SK-N-SH (cell line): ENCODE measurements at regions not wholly inside any gene's neighbourhood (a gene's known extent, or its start where the extent isn't known, plus 50 kb on each side); places are given as distances from the start of the nearest gene placed in this dataset.

Experiments used
- CTCF ChIA-PET: fragments of 300-600, 350-600 bp; formaldehyde crosslinking; extraction: SDS; loops from one replicate; lab custom pipeline; 2021; lab: Yijun Ruan, JAX
- POLR2A ChIA-PET: fragments of 350-600 bp; sonication (Branson Sonifier 250); formaldehyde crosslinking; extraction: SDS; loops from one replicate; lab custom pipeline; 2020; ENCODE audit warnings: antibody characterized with exemption, inconsistent platforms; lab: Yijun Ruan, JAX
- DNase-seq: peaks from one replicate; pipeline ENCODE4 v3.0.0; 2012
- H2AFZ ChIP-seq: fragments of 200-600 bp; sonication (generic); 2 replicates; pipeline ENCODE4 v1.8.1; 2016; ENCODE audit warnings: antibody characterized with exemption, mild to moderate bottlenecking, low read depth
- H3F3A ChIP-seq: fragments of 200-600 bp; sonication (generic); replicated peaks from 2 replicates; pipeline ENCODE3; 2016; ENCODE audit warnings: antibody characterized with exemption, mild to moderate bottlenecking; ENCODE audit not compliant: insufficient read depth
- H3K27ac ChIP-seq, 2 experiments: fragments of 200-500 bp in 1 of 2; fragments of 200-600 bp in 1 of 2; sonication (Bioruptor generic) in 1 of 2; sonication (generic), shearing (Covaris generic) in 1 of 2; 2 replicates each; pipeline versions ENCODE4 v1.5.1 to v1.6.1; 2014 to 2016; ENCODE audit warnings: low read depth in 2 of 2, inconsistent platforms in 1 of 2, low read length in 1 of 2, mild to moderate bottlenecking in 1 of 2, mixed read lengths in 1 of 2
- H3K27me3 ChIP-seq: fragments of 200-600 bp; sonication (generic), shearing (Covaris generic); 2 replicates; pipeline ENCODE4 v1.6.1; 2016; ENCODE audit warnings: mixed run types; ENCODE audit not compliant: insufficient read depth
- H3K36me3 ChIP-seq, 2 experiments: fragments of 200-500 bp in 1 of 2; fragments of 200-600 bp in 1 of 2; sonication (Bioruptor generic) in 1 of 2; sonication (generic) in 1 of 2; replicated peaks in 1 of 2; 2 replicates each; pipeline versions ENCODE3 to v1.5.1; 2014 to 2016; ENCODE audit warnings: low read length in 1 of 2, mild to moderate bottlenecking in 1 of 2; ENCODE audit not compliant: insufficient read depth in 2 of 2, control insufficient read depth in 1 of 2
- H3K4me1 ChIP-seq, 2 experiments: fragments of 200-500 bp in 1 of 2; fragments of 200-600 bp in 1 of 2; sonication (Bioruptor generic) in 1 of 2; sonication (generic), shearing (Covaris generic) in 1 of 2; 2 replicates each; pipeline versions ENCODE4 v1.5.1 to v1.6.1; 2014 to 2016; ENCODE audit warnings: low read depth in 1 of 2, low read length in 1 of 2, mixed run types in 1 of 2; ENCODE audit not compliant: insufficient read depth in 2 of 2, control insufficient read depth in 1 of 2
- H3K4me2 ChIP-seq: fragments of 200-600 bp; sonication (generic), shearing (Covaris generic); 2 replicates; pipeline ENCODE4 v1.6.1; 2017; ENCODE audit warnings: mixed run types
- H3K4me3 ChIP-seq, 2 experiments: fragments of 200-500 bp in 1 of 2; fragments of 200-600 bp in 1 of 2; sonication (Bioruptor generic) in 1 of 2; sonication (generic), shearing (Covaris generic) in 1 of 2; 2 replicates each; pipeline versions ENCODE4 v1.5.1 to v1.8.1; 2014 to 2016; ENCODE audit warnings: low read depth in 2 of 2, inconsistent platforms in 1 of 2, low read length in 1 of 2, mild to moderate bottlenecking in 1 of 2, mixed read lengths in 1 of 2, moderate library complexity in 1 of 2
- H3K79me2 ChIP-seq: fragments of 200-600 bp; sonication (generic); 2 replicates; pipeline ENCODE4 v1.8.1; 2017; ENCODE audit warnings: mild to moderate bottlenecking; ENCODE audit not compliant: insufficient read depth
- H3K9ac ChIP-seq: fragments of 200-600 bp; sonication (generic); 2 replicates; pipeline ENCODE4 v1.6.1; 2017; ENCODE audit warnings: mixed run types
- H3K9me2 ChIP-seq: fragments of 200-600 bp; sonication (generic); 2 replicates; pipeline ENCODE4 v1.6.1; 2017; ENCODE audit warnings: mixed run types
- H3K9me3 ChIP-seq: fragments of 200-600 bp; sonication (generic); 2 replicates; pipeline ENCODE4 v1.6.1; 2017; ENCODE audit warnings: mixed run types, mild to moderate bottlenecking, moderate library complexity
- H4K20me1 ChIP-seq: fragments of 200-600 bp; sonication (generic); 2 replicates; pipeline ENCODE4 v1.6.1; 2017; ENCODE audit warnings: mild to moderate bottlenecking, mixed run types; ENCODE audit not compliant: insufficient read depth
- ELF1 ChIP-seq: IDR thresholded peaks from 2 replicates; pipeline ENCODE4 v1.4.0; 2012
- EP300 ChIP-seq, 2 experiments: IDR thresholded peaks; 2 replicates each; pipeline versions ENCODE4 v1.4.0 to v1.6.1; 2012; ENCODE audit warnings: borderline replicate concordance in 1 of 2, low read depth in 1 of 2, low read length in 1 of 2
- FOSL2 ChIP-seq: IDR thresholded peaks from 2 replicates; pipeline ENCODE4 v1.4.0; 2012; ENCODE audit warnings: low read depth, mild to moderate bottlenecking, moderate library complexity, borderline replicate concordance
- FOXJ3 ChIP-seq: sonication (generic); formaldehyde crosslinking; IDR thresholded peaks from 2 replicates; pipeline ENCODE4 v1.5.1; 2020; ENCODE audit warnings: mild to moderate bottlenecking, missing genetic modification reagents
- MEF2A ChIP-seq: IDR thresholded peaks from 2 replicates; pipeline ENCODE4 v1.4.0; 2012; ENCODE audit warnings: low read depth, borderline replicate concordance
- MXI1 ChIP-seq: IDR thresholded peaks from 2 replicates; pipeline ENCODE4 v1.6.1; 2012; ENCODE audit warnings: mild to moderate bottlenecking, low read depth, low read length, improper control_type of control experiment
- NFIC ChIP-seq: IDR thresholded peaks from 2 replicates; pipeline ENCODE4 v1.4.0; 2012; ENCODE audit warnings: borderline replicate concordance
- PBX3 ChIP-seq: IDR thresholded peaks from 2 replicates; pipeline ENCODE4; 2012
- POLR2AphosphoS5 ChIP-seq: IDR thresholded peaks from 2 replicates; pipeline ENCODE4 v1.6.1; 2012; ENCODE audit warnings: low read depth, low read length
- RAD21 ChIP-seq: IDR thresholded peaks from 2 replicates; pipeline ENCODE4 v1.6.1; 2012; ENCODE audit warnings: mild to moderate bottlenecking, low read length
- SIN3A ChIP-seq: IDR thresholded peaks from 2 replicates; pipeline ENCODE4 v1.6.1; 2012; ENCODE audit warnings: low read depth, mild to moderate bottlenecking, low read length, moderate library complexity, borderline replicate concordance
- SMC3 ChIP-seq: IDR thresholded peaks from 2 replicates; pipeline ENCODE4 v1.6.1; 2012; ENCODE audit warnings: low read depth, low read length, improper control_type of control experiment
- TCF12 ChIP-seq: IDR thresholded peaks from 2 replicates; pipeline ENCODE4 v1.4.0; 2012
- YY1 ChIP-seq: IDR thresholded peaks from 2 replicates; pipeline ENCODE4 v1.4.0; 2012; ENCODE audit warnings: low read depth, mild to moderate bottlenecking
- WGBS: methylation state at CpG from one replicate; pipeline ENCODE4 v1.1.6; 2017; ENCODE audit warnings: low lambda C conversion rate; 5-methylcytosine and 5-hydroxymethylcytosine counted together
- TF ChIP-seq, protein P1 (sequence below): fragments of 150-350 bp; IDR thresholded peaks from 2 replicates; pipeline ENCODE4 v1.6.1; 2016; ENCODE audit warnings: mild to moderate bottlenecking, low read depth, low read length
- TF ChIP-seq, protein P2 (sequence below): fragments of 150-350 bp; IDR thresholded peaks from 2 replicates; pipeline ENCODE4 v1.6.1; 2017; ENCODE audit warnings: antibody characterized with exemption, low read length, low read depth, borderline replicate concordance
- TF ChIP-seq, protein P3 (sequence below): IDR thresholded peaks from 2 replicates; pipeline ENCODE4 v1.6.1; 2012; ENCODE audit warnings: mild to moderate bottlenecking, low read depth, low read length, moderate library complexity

GRCh38 chr7:89451911-89452310, 656.4 kb upstream of the TEX47 start:
- H3K9ac ChIP-seq, result no peak overlapping the region
- H3K36me3 ChIP-seq, result no peaks in the 10 kb centered on the region
- no peaks in the 10 kb centered on the region for H3K27me3 ChIP-seq
- TF ChIP-seq YY1 (no peak), NFIC (no peak), PBX3 (no peak), MEF2A (no peak), FOXJ3 (CRISPR knock-in tag) (no peak), MXI1 (no peak)
- TF ChIP-seq, protein P1, sequence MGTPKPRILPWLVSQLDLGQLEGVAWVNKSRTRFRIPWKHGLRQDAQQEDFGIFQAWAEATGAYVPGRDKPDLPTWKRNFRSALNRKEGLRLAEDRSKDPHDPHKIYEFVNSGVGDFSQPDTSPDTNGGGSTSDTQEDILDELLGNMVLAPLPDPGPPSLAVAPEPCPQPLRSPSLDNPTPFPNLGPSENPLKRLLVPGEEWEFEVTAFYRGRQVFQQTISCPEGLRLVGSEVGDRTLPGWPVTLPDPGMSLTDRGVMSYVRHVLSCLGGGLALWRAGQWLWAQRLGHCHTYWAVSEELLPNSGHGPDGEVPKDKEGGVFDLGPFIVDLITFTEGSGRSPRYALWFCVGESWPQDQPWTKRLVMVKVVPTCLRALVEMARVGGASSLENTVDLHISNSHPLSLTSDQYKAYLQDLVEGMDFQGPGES, result no peak
- no peaks in the 10 kb centered on the region for H3K79me2 ChIP-seq
- POLR2A ChIA-PET, result no interaction called here
- no peak overlapping the region for H2AFZ ChIP-seq
- H3K9me2 ChIP-seq, result no peaks in the 10 kb centered on the region
- no peaks in the 10 kb centered on the region for H4K20me1 ChIP-seq
- CTCF ChIA-PET, result no interaction called here
- no peaks in the 10 kb centered on the region; a peak in 1 of 4 replicates for H3K4me1 ChIP-seq
- no peak for DNase-seq
- H3K4me3 ChIP-seq, result no peak overlapping the region
- no peak overlapping the region for H3K27ac ChIP-seq
- no peaks in the 10 kb centered on the region for H3F3A ChIP-seq
- H3K9me3 ChIP-seq, result no peaks in the 10 kb centered on the region
- H3K4me2 ChIP-seq, result no peak overlapping the region

- no peak for TF ChIP-seq RAD21
- no peak for TF ChIP-seq SMC3
- no peak for TF ChIP-seq NFIC
- TF ChIP-seq TCF12, result no peak
- TF ChIP-seq POLR2AphosphoS5, result no peak
- TF ChIP-seq FOSL2, result no peak
- TF ChIP-seq, protein P2, sequence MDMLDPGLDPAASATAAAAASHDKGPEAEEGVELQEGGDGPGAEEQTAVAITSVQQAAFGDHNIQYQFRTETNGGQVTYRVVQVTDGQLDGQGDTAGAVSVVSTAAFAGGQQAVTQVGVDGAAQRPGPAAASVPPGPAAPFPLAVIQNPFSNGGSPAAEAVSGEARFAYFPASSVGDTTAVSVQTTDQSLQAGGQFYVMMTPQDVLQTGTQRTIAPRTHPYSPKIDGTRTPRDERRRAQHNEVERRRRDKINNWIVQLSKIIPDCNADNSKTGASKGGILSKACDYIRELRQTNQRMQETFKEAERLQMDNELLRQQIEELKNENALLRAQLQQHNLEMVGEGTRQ, result no peak
- TF ChIP-seq PBX3, result no peak
- no peak for TF ChIP-seq ELF1
- no peak for TF ChIP-seq FOXJ3 (CRISPR knock-in tag)
- TF ChIP-seq, protein P3, sequence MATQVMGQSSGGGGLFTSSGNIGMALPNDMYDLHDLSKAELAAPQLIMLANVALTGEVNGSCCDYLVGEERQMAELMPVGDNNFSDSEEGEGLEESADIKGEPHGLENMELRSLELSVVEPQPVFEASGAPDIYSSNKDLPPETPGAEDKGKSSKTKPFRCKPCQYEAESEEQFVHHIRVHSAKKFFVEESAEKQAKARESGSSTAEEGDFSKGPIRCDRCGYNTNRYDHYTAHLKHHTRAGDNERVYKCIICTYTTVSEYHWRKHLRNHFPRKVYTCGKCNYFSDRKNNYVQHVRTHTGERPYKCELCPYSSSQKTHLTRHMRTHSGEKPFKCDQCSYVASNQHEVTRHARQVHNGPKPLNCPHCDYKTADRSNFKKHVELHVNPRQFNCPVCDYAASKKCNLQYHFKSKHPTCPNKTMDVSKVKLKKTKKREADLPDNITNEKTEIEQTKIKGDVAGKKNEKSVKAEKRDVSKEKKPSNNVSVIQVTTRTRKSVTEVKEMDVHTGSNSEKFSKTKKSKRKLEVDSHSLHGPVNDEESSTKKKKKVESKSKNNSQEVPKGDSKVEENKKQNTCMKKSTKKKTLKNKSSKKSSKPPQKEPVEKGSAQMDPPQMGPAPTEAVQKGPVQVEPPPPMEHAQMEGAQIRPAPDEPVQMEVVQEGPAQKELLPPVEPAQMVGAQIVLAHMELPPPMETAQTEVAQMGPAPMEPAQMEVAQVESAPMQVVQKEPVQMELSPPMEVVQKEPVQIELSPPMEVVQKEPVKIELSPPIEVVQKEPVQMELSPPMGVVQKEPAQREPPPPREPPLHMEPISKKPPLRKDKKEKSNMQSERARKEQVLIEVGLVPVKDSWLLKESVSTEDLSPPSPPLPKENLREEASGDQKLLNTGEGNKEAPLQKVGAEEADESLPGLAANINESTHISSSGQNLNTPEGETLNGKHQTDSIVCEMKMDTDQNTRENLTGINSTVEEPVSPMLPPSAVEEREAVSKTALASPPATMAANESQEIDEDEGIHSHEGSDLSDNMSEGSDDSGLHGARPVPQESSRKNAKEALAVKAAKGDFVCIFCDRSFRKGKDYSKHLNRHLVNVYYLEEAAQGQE, result no peak
- no peak for TF ChIP-seq SIN3A
- no peak for TF ChIP-seq YY1
- TF ChIP-seq EP300 (IDR thresholded peaks at IDR 0.05; ENCODE audit: borderline replicate concordance in 1 of 2, low read depth in 1 of 2, low read length in 1 of 2), result no peak
- ChIA-PET CTCF (interaction anchor here (1.3 kb wide), 1 partner anchor 11 kb away, joined by 7 read pairs; no protein-coding TSS in a partner anchor), POLR2A (no interaction called here)
- Histone ChIP-seq H2AFZ (no peak overlapping the region), H3K79me2 (no peaks in the 10 kb centered on the region), H3K9me2 (no peaks in the 10 kb centered on the region), H3F3A (no peaks in the 10 kb centered on the region), H3K27ac (no peak overlapping the region), H4K20me1 (no peaks in the 10 kb centered on the region), H3K4me1 (no peaks in the 10 kb centered on the region; a peak in 1 of 4 replicates), H3K27me3 (no peaks in the 10 kb centered on the region), H3K4me3 (no peak overlapping the region), H3K9ac (no peak overlapping the region), H3K9me3 (no peaks in the 10 kb centered on the region), H3K4me2 (no peak overlapping the region), H3K36me3 (no peaks in the 10 kb centered on the region)
- no peak for DNase-seq
- WGBS, result 14% methylated on average over 1 of the region's 1 CpG
Measured at GRCh38 chr7:89456556-89456955, 661.0 kb upstream of the TEX47 start.
